NT2/D1 (cell line): ENCODE measurements at regions not wholly inside any gene's neighbourhood (a gene's known extent, or its start where the extent isn't known, plus 50 kb on each side); places are given as distances from the start of the nearest gene placed in this dataset.

Experiments used
- DNase-seq: peaks from one replicate; pipeline ENCODE4 v3.0.0-alpha.2; 2011; ENCODE audit warnings: low read depth, low spot score
- H3K27me3 ChIP-seq: 2 replicates; pipeline ENCODE4 v1.6.0; 2011; ENCODE audit warnings: mild to moderate bottlenecking; ENCODE audit not compliant: insufficient read length, insufficient read depth
- H3K36me3 ChIP-seq: 2 replicates; pipeline ENCODE4 v1.6.1; 2011; ENCODE audit warnings: mild to moderate bottlenecking, low read length, mixed read lengths; ENCODE audit not compliant: insufficient read depth, insufficient read length
- H3K4me1 ChIP-seq: 2 replicates; pipeline ENCODE4 v1.5.1; 2011; ENCODE audit not compliant: insufficient read depth, insufficient read length
- H3K4me3 ChIP-seq: 2 replicates; pipeline ENCODE4 v1.5.1; 2011; ENCODE audit warnings: low read depth; ENCODE audit not compliant: insufficient read length
- H3K9ac ChIP-seq: 2 replicates; pipeline ENCODE4 v1.6.0; 2011; ENCODE audit warnings: low read depth; ENCODE audit not compliant: insufficient read length
- H3K9me3 ChIP-seq: 2 replicates; pipeline ENCODE4 v1.5.1; 2011; ENCODE audit warnings: mild to moderate bottlenecking, low read length; ENCODE audit not compliant: insufficient read depth
- SUZ12 ChIP-seq: IDR thresholded peaks from 2 replicates; pipeline ENCODE4 v1.6.1; 2011; ENCODE audit not compliant: insufficient read length, insufficient read depth; ENCODE audit errors: extremely low read depth
- YY1 ChIP-seq: IDR thresholded peaks from 2 replicates; pipeline ENCODE4 v1.6.1; 2011; ENCODE audit not compliant: insufficient read length, insufficient read depth
- ZNF274 ChIP-seq: IDR thresholded peaks from 2 replicates; pipeline ENCODE4 v1.6.1; 2011; ENCODE audit warnings: mild to moderate bottlenecking, low read depth, low read length

- H3K9me3 ChIP-seq: 0 out of 2 replicates have a peak, but pooled peaks cover 16% of the 10 kb centered on the region
- H3K27me3 ChIP-seq: no peaks in the 10 kb centered on the region
- TF ChIP-seq ZNF274: no peak
- no peak for TF ChIP-seq YY1
- TF ChIP-seq SUZ12: no peak
- no peaks in the 10 kb centered on the region for H3K36me3 ChIP-seq
- no peaks in the 10 kb centered on the region for H3K4me1 ChIP-seq
- no peak overlapping the region for H3K9ac ChIP-seq
- H3K4me3 ChIP-seq: no peak overlapping the region
- no peak for DNase-seq
Measured at GRCh38 chr9:86723346-86723745, 224.0 kb downstream of the GAS1 start.

DNA sequence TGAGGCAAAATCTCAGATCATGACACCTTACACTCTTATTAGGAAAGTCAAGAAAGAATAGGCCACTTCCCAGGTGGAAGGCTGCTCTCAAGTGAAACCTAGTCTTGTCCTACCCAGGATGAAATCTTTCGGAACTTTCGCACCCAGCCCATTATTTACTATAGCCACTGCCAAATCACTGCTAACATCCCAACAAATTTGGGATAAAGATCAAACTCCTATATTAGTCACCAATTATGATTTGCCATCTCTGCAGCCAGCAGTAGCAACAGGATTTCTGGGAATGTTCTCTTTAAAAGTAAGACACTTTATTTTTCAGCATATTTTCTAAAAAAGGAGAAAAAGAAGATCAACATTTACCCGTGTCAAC, 224.6 kb downstream of the GAS1 start:
- Histone ChIP-seq H3K9ac (no peak overlapping the region), H3K4me1 (no peaks in the 10 kb centered on the region), H3K36me3 (no peaks in the 10 kb centered on the region), H3K9me3 (0 out of 2 replicates have a peak, but pooled peaks cover 16% of the 10 kb centered on the region), H3K27me3 (no peaks in the 10 kb centered on the region), H3K4me3 (no peak overlapping the region)
- DNase-seq: no peak
- TF ChIP-seq YY1 (no peak), ZNF274 (no peak), SUZ12 (no peak)

- H3K27me3 ChIP-seq: no peaks in the 10 kb centered on the region
- 0 out of 2 replicates have a peak, but pooled peaks cover 16% of the 10 kb centered on the region for H3K9me3 ChIP-seq
- H3K36me3 ChIP-seq: no peaks in the 10 kb centered on the region
- TF ChIP-seq YY1 (no peak), SUZ12 (no peak), ZNF274 (no peak)
- H3K4me1 ChIP-seq: no peaks in the 10 kb centered on the region
- no peak for DNase-seq
- no peak overlapping the region for H3K9ac ChIP-seq
- no peak overlapping the region for H3K4me3 ChIP-seq
Measured at GRCh38 chr9:86721843-86722705, 225.2 kb downstream of the GAS1 start.

- no peak for TF ChIP-seq YY1
- no peak for TF ChIP-seq ZNF274
- TF ChIP-seq SUZ12: no peak
- DNase-seq: no peak
- H3K4me1 ChIP-seq: no peaks in the 10 kb centered on the region
- no peak overlapping the region for H3K9ac ChIP-seq
- H3K27me3 ChIP-seq: no peaks in the 10 kb centered on the region
- H3K9me3 ChIP-seq: 0 out of 2 replicates have a peak, but pooled peaks cover 16% of the 10 kb centered on the region
- H3K36me3 ChIP-seq: no peaks in the 10 kb centered on the region
- H3K4me3 ChIP-seq: no peak overlapping the region
Measured at GRCh38 chr9:86721226-86721781, 226.0 kb downstream of the GAS1 start.

DNA sequence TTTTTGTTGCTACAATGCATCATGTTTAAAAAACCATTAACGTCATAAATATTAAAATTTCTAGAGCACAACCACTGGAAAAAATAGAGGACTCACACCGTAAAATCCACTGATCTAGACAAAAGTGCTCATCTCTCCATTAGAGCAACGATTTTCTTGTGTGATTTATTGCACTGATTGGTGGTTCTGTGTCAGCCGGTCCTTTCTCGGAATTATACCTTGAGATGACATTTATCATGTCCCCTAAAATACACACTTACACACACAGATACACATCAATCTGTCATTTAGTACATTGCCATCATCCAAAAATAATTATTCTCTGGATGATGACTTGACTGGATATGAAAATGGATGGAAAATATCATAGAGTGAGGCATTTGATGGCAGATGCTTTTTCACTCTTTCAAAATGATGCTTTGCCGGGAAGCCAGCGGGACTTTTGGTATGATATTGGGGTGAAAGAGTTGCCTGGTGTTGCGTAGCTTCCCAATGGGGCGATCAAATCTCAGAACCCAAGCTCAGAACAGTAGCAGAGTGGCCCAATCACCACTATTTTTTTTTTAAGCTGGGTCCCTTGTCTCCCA, 226.6 kb downstream of the GAS1 start:
- no peak for TF ChIP-seq ZNF274
- no peak for TF ChIP-seq YY1
- no peak for TF ChIP-seq SUZ12
- Histone ChIP-seq H3K4me3 (no peak overlapping the region), H3K9ac (no peak overlapping the region)

DNA sequence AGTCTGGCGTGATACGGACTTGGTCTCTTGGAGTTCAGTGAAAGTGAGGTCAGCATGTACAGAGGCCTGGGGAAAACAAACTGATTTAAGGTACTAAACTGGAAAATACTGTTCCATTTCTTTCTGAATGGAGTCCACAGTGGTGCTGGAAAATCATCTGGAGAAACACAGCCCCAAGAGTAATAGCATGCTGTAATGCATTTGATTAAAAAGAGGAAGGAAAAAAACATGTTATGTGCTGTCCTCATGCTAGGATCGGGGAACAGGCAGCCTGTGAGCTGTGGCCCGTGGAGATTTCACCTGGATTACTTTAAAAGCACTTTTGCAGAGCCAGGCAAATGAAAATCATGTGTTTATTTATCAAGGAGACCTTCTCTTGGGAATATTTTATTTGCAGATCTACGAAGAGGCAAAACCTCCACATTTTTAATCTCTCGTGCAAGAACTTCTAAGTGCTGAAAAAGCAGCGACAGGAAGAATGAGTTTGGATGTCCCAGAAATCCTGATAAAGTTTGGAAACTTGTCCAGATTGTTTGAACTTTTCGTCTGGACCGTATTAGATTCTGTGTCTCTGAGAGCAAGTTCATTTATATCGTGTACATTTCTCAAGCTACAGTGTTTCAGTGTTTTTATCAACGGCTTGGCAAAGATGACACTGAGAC, 228.8 kb downstream of the GAS1 start:
- 0 out of 2 replicates have a peak, but pooled peaks cover 16% of the 10 kb centered on the region for H3K9me3 ChIP-seq
- no peaks in the 10 kb centered on the region for H3K4me1 ChIP-seq
- TF ChIP-seq YY1 (no peak), SUZ12 (no peak), ZNF274 (no peak)
- H3K27me3 ChIP-seq: no peaks in the 10 kb centered on the region
- H3K9ac ChIP-seq: no peak overlapping the region
- DNase-seq: no peak
- no peak overlapping the region for H3K4me3 ChIP-seq
- H3K36me3 ChIP-seq: no peaks in the 10 kb centered on the region

More for the DNA sequence above, 226.6 kb downstream of the GAS1 start:
- Histone ChIP-seq H3K36me3 (no peaks in the 10 kb centered on the region), H3K4me1 (no peaks in the 10 kb centered on the region), H3K27me3 (no peaks in the 10 kb centered on the region), H3K9me3 (0 out of 2 replicates have a peak, but pooled peaks cover 16% of the 10 kb centered on the region)
- no peak for DNase-seq
